SK-N-SH treated with all-trans-retinoic acid at 6 μM for 48 hours (cell line): ENCODE measurements at regions not wholly inside any gene's neighbourhood (a gene's known extent, or its start where the extent isn't known, plus 50 kb on each side); places are given as distances from the start of the nearest gene placed in this dataset.

Experiments
- ARNTL ChIP-seq: fragments of 450-650 bp; formaldehyde crosslinking; IDR thresholded peaks from 2 replicates; pipeline ENCODE4 v1.5.0; 2020; ENCODE audit warnings: low read depth, mild to moderate bottlenecking, moderate library complexity, borderline replicate concordance
- CSRNP3 ChIP-seq: fragments of 250-450 bp; sonication (Bioruptor Pico); IDR thresholded peaks from 2 replicates; pipeline ENCODE4 v1.5.1; 2021; ENCODE audit warnings: mild to moderate bottlenecking, moderate library complexity
- ESRRG ChIP-seq: fragments of 250-450 bp; sonication (Bioruptor Pico); IDR thresholded peaks from 2 replicates; pipeline ENCODE4 v1.6.1; 2021; ENCODE audit warnings: mild to moderate bottlenecking
- RARB ChIP-seq: fragments of 250-450 bp; sonication (Bioruptor Pico); IDR thresholded peaks from 2 replicates; pipeline ENCODE4 v1.8.0; 2021; ENCODE audit warnings: mild to moderate bottlenecking, moderate library complexity
- TCF4 ChIP-seq: fragments of 250-450 bp; sonication (Bioruptor Pico); IDR thresholded peaks from 2 replicates; pipeline ENCODE4 v1.8.0; 2021; ENCODE audit warnings: mild to moderate bottlenecking, moderate library complexity, borderline replicate concordance
- TOX ChIP-seq: fragments of 250-450 bp; sonication (Bioruptor Pico); IDR thresholded peaks from 2 replicates; pipeline ENCODE4 v1.8.0; 2021; ENCODE audit warnings: mild to moderate bottlenecking, moderate library complexity, borderline replicate concordance
- ZFP3 ChIP-seq: fragments of 250-450 bp; sonication (Bioruptor Pico); IDR thresholded peaks from 2 replicates; pipeline ENCODE4 v1.5.0; 2020; ENCODE audit warnings: mild to moderate bottlenecking, moderate library complexity
- ZFP30 ChIP-seq: fragments of 450-650 bp; formaldehyde crosslinking; IDR thresholded peaks from 2 replicates; pipeline ENCODE4 v1.5.0; 2022; ENCODE audit warnings: mild to moderate bottlenecking, moderate library complexity
- ZNF8 ChIP-seq: fragments of 450-650 bp; formaldehyde crosslinking; IDR thresholded peaks from 2 replicates; pipeline ENCODE4 v1.5.0; 2020; ENCODE audit warnings: mild to moderate bottlenecking, moderate library complexity
- TF ChIP-seq, protein P1 (sequence below): fragments of 250-450 bp; sonication (Bioruptor Pico); IDR thresholded peaks from 2 replicates; pipeline ENCODE4 v1.8.0; 2020; ENCODE audit warnings: mild to moderate bottlenecking, moderate library complexity, borderline replicate concordance

GRCh38 chr2:120939595-120940318 is 204.1 kb downstream of the GLI2 start:
- TF ChIP-seq CSRNP3 (CRISPR knock-in tag) (no peak), ESRRG (CRISPR knock-in tag) (no peak), TOX (no peak), ARNTL (CRISPR knock-in tag) (no peak), ZFP3 (CRISPR knock-in tag) (no peak), RARB (CRISPR knock-in tag) (no peak), ZNF8 (CRISPR knock-in tag) (no peak), TCF4 (CRISPR knock-in tag) (no peak), ZFP30 (CRISPR knock-in tag) (no peak)
- TF ChIP-seq, protein P1, sequence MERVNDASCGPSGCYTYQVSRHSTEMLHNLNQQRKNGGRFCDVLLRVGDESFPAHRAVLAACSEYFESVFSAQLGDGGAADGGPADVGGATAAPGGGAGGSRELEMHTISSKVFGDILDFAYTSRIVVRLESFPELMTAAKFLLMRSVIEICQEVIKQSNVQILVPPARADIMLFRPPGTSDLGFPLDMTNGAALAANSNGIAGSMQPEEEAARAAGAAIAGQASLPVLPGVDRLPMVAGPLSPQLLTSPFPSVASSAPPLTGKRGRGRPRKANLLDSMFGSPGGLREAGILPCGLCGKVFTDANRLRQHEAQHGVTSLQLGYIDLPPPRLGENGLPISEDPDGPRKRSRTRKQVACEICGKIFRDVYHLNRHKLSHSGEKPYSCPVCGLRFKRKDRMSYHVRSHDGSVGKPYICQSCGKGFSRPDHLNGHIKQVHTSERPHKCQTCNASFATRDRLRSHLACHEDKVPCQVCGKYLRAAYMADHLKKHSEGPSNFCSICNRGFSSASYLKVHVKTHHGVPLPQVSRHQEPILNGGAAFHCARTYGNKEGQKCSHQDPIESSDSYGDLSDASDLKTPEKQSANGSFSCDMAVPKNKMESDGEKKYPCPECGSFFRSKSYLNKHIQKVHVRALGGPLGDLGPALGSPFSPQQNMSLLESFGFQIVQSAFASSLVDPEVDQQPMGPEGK (CRISPR knock-in tag) = no peak
